Parathyroid adenoma (tissue), 2 donors: ENCODE measurements at regions not wholly inside any gene's neighbourhood (a gene's known extent, or its start where the extent isn't known, plus 50 kb on each side); places are given as distances from the start of the nearest gene placed in this dataset.

Experiments used
- H2AFZ ChIP-seq: fragments of 300-600 bp; sonication (generic); one replicate; pipeline ENCODE4 v1.7.0; 2017; ENCODE audit warnings: antibody characterized with exemption, mild to moderate bottlenecking
- H3K27ac ChIP-seq: fragments of 300-600 bp; sonication (generic); one replicate; pipeline ENCODE4 v1.7.0; 2017
- H3K27me3 ChIP-seq: fragments of 300-600 bp; sonication (generic); one replicate; pipeline ENCODE4 v1.7.0; 2017; ENCODE audit warnings: low read length; ENCODE audit not compliant: control insufficient read depth, insufficient read depth
- H3K36me3 ChIP-seq: fragments of 300-600 bp; sonication (generic); one replicate; pipeline ENCODE4 v1.7.0; 2017; ENCODE audit warnings: low read length; ENCODE audit not compliant: control insufficient read depth, insufficient read depth
- H3K4me1 ChIP-seq: fragments of 300-600 bp; sonication (generic); one replicate; pipeline ENCODE4 v1.7.0; 2017; ENCODE audit warnings: control low read depth
- H3K4me2 ChIP-seq: fragments of 300-600 bp; sonication (generic); one replicate; pipeline ENCODE4 v1.7.0; 2017; ENCODE audit warnings: low read length
- H3K4me3 ChIP-seq: fragments of 300-600 bp; sonication (generic); one replicate; pipeline ENCODE4 v1.7.0; 2017; ENCODE audit warnings: low read depth, low read length
- H3K79me2 ChIP-seq: fragments of 300-600 bp; sonication (generic); one replicate; pipeline ENCODE4 v1.7.0; 2017; ENCODE audit warnings: control low read depth
- H3K9ac ChIP-seq: fragments of 300-600 bp; sonication (generic); one replicate; pipeline ENCODE4 v1.7.0; 2017; ENCODE audit warnings: mild to moderate bottlenecking
- H3K9me3 ChIP-seq: fragments of 300-600 bp; sonication (generic); one replicate; pipeline ENCODE4 v1.7.0; 2017; ENCODE audit warnings: low read length; ENCODE audit not compliant: control insufficient read depth
- CTCF ChIP-seq: fragments of 300-600 bp; sonication (generic); IDR thresholded peaks from one replicate; pipeline ENCODE4 v1.7.0; 2017; ENCODE audit warnings: antibody characterized with exemption, mild to moderate bottlenecking
- donor health status: primary hyperparathyroidism.

DNA sequence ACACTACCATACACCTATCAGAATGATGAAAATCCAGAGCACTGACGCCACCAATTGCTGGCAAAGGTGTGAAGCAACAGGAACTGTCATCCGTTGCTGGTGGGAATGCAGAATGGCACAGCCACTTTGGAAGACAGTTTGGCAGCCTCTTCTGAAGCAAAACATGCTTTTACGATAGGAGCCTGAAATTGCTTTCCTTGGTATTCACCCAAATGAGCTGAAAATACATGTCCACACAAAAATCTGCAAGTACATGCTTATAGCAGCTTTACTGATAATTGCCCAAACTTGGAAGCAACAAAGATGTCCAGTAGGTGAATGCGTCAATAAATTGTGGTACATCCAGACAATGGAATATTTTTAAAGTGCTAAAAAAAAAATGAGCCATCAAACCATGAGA, 322.8 kb upstream of the FAT1 start:
- no peaks in the 10 kb centered on the region for H3K79me2 ChIP-seq

DNA sequence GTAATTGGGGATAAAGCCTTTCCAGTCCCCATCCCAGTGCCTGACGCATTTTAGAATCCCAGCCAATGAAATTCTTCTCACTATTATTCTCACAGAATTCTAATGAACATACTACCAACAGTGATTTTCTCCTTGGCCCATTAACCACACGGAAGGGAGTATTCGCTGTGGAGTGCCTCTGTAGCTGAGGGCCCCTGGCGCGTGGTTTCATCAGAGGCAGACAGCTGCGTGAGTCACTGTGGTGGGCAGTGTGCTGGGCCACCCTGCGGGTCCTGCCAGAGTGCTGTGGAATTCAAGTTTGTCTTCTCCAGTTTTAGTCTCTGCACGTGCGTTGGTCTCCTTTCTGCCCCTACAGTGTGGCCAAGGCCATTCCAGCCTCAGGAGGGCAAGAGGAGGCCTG, 335.4 kb upstream of the FAT1 start:
- no peak for TF ChIP-seq CTCF
- no peaks in the 10 kb centered on the region for H3K27me3 ChIP-seq
- no peaks in the 10 kb centered on the region for H3K4me1 ChIP-seq
- no peak overlapping the region for H3K4me2 ChIP-seq
- no peaks in the 10 kb centered on the region for H3K36me3 ChIP-seq
- H2AFZ ChIP-seq, result no peak overlapping the region
- H3K9me3 ChIP-seq, result no peaks in the 10 kb centered on the region
- no peaks in the 10 kb centered on the region for H3K79me2 ChIP-seq
- H3K27ac ChIP-seq, result no peak overlapping the region
- no peak overlapping the region for H3K9ac ChIP-seq
- no peak overlapping the region for H3K4me3 ChIP-seq

More for the DNA sequence above, 322.8 kb upstream of the FAT1 start:
- H3K27me3 ChIP-seq, result no peaks in the 10 kb centered on the region
- no peak overlapping the region for H3K4me2 ChIP-seq
- no peak overlapping the region for H2AFZ ChIP-seq
- H3K36me3 ChIP-seq, result no peaks in the 10 kb centered on the region
- H3K4me3 ChIP-seq, result no peak overlapping the region
- H3K27ac ChIP-seq, result no peak overlapping the region
- H3K9me3 ChIP-seq, result no peaks in the 10 kb centered on the region
- TF ChIP-seq CTCF, result no peak
- H3K9ac ChIP-seq, result no peak overlapping the region
- no peaks in the 10 kb centered on the region for H3K4me1 ChIP-seq

DNA sequence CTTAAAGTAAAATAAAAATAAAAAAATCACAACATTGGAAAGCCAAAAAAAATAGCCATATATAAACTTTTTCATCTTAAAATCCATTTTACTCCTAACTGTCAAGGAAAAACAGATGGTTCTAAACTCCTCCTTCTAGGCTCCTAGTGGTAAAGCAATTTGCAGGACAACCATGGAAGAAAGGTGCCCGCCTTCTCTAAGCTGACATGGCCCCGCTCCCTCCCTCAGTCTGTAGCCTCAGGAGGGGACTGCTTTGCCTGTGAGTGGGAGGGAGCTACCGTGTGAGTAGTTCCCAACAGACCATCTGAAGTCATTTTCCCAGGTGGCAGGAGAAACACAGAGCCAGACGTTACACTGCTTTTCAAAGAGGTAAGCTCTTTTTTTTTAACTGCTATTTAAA, 336.2 kb upstream of the FAT1 start:
- Histone ChIP-seq H3K36me3 (no peaks in the 10 kb centered on the region), H3K27me3 (no peaks in the 10 kb centered on the region), H3K27ac (no peak overlapping the region), H3K4me1 (no peaks in the 10 kb centered on the region), H3K9me3 (no peaks in the 10 kb centered on the region), H3K9ac (no peak overlapping the region), H3K4me2 (no peak overlapping the region), H2AFZ (no peak overlapping the region), H3K79me2 (no peaks in the 10 kb centered on the region), H3K4me3 (no peak overlapping the region)
- no peak for TF ChIP-seq CTCF

DNA sequence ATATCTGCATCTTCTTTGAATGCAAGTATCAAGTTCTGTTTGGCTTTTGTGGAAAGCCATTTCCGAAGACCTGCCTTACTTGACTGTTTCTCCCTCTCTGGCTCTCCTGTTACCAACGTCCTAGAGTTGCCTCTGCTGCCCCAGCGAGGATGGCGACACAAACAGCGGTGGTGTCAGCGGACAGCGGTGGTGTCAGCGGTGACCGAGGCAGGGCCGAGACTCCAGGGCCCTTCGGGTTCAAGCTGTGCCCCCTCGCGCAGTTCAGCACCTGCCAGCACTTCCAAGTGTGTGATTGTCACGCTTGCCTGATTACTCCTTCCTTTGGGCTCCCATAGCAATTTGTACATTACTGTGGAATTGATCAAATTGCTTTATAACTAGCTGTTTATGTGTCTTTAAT, 336.9 kb upstream of the FAT1 start:
- H2AFZ ChIP-seq, result no peak overlapping the region
- H3K36me3 ChIP-seq, result no peaks in the 10 kb centered on the region
- no peaks in the 10 kb centered on the region for H3K9me3 ChIP-seq
- no peaks in the 10 kb centered on the region for H3K4me1 ChIP-seq
- no peaks in the 10 kb centered on the region for H3K79me2 ChIP-seq
- no peak overlapping the region for H3K4me3 ChIP-seq
- H3K4me2 ChIP-seq, result no peak overlapping the region
- TF ChIP-seq CTCF, result no peak
- H3K27ac ChIP-seq, result no peak overlapping the region
- no peak overlapping the region for H3K9ac ChIP-seq
- H3K27me3 ChIP-seq, result no peaks in the 10 kb centered on the region

GRCh38 chr4:187063251-187063650, 339.6 kb upstream of the FAT1 start:
- Histone ChIP-seq H3K4me3 (no peak overlapping the region), H3K9me3 (no peaks in the 10 kb centered on the region), H3K27ac (no peak overlapping the region), H3K4me2 (no peak overlapping the region), H3K79me2 (no peaks in the 10 kb centered on the region), H3K27me3 (no peaks in the 10 kb centered on the region), H2AFZ (no peak overlapping the region), H3K36me3 (no peaks in the 10 kb centered on the region), H3K9ac (no peak overlapping the region), H3K4me1 (no peaks in the 10 kb centered on the region)
- TF ChIP-seq CTCF, result no peak
